UCSD-AML1 (cell line): ENCODE measurements at regions not wholly inside any gene's neighbourhood (a gene's known extent, or its start where the extent isn't known, plus 50 kb on each side); places are given as distances from the start of the nearest gene placed in this dataset.

Experiments used
- DNase-seq: peaks from one replicate; lab custom pipeline; 2025; ENCODE audit not compliant: unreplicated experiment; lab: John Stamatoyannopoulos, UW

- no peak for DNase-seq
These were observed 176.8 kb downstream of the HHIPL2 start for GRCh38 chr1:222370913-222371675.

- no peak for DNase-seq
These were observed 177.6 kb downstream of the HHIPL2 start for GRCh38 chr1:222370081-222370912.

- no peak for DNase-seq
These were observed 178.8 kb downstream of the HHIPL2 start for GRCh38 chr1:222369148-222369547.

GRCh38 chr1:222358100-222358499 lies 189.8 kb downstream of the HHIPL2 start:
- DNase-seq: no peak

GRCh38 chr1:222357252-222357651 lies 190.7 kb downstream of the HHIPL2 start:
- DNase-seq: no peak

GRCh38 chr1:222347627-222348026 lies 200.3 kb downstream of the HHIPL2 start:
- DNase-seq: no peak

GRCh38 chr1:222346955-222347354 lies 200.9 kb downstream of the HHIPL2 start:
- no peak for DNase-seq

GRCh38 chr1:222339376-222339947 lies 208.4 kb downstream of the HHIPL2 start:
- no peak for DNase-seq

GRCh38 chr1:222335586-222335985 lies 212.3 kb downstream of the HHIPL2 start:
- no peak for DNase-seq

- no peak for DNase-seq
These were observed 213.8 kb downstream of the HHIPL2 start for GRCh38 chr1:222334026-222334680.

- no peak for DNase-seq
These were observed 216.1 kb downstream of the HHIPL2 start for GRCh38 chr1:222331765-222332164.

GRCh38 chr1:222331340-222331739 lies 216.6 kb downstream of the HHIPL2 start:
- DNase-seq: no peak

- DNase-seq: no peak
These were observed 218.3 kb downstream of the HHIPL2 start for GRCh38 chr1:222329493-222330045.

GRCh38 chr1:222326710-222327036 lies 221.2 kb downstream of the HHIPL2 start:
- no peak for DNase-seq

- no peak for DNase-seq
These were observed 221.7 kb downstream of the HHIPL2 start for GRCh38 chr1:222326006-222326709.

GRCh38 chr1:222325506-222325905 lies 222.4 kb downstream of the HHIPL2 start:
- no peak for DNase-seq

GRCh38 chr1:222314839-222315238 lies 233.1 kb downstream of the HHIPL2 start:
- no peak for DNase-seq

GRCh38 chr1:222310836-222311235 lies 237.1 kb downstream of the HHIPL2 start:
- DNase-seq: peak; percentile 16

- no peak for DNase-seq
These were observed 240.3 kb downstream of the HHIPL2 start for GRCh38 chr1:222307621-222308020.

- no peak for DNase-seq
These were observed 241.4 kb downstream of the HHIPL2 start for GRCh38 chr1:222306512-222306911.

- no peak for DNase-seq
These were observed 241.9 kb downstream of the HHIPL2 start for GRCh38 chr1:222306011-222306410.
